Psoas muscle (tissue), 7 donors: ENCODE measurements at regions not wholly inside any gene's neighbourhood (a gene's known extent, or its start where the extent isn't known, plus 50 kb on each side); places are given as distances from the start of the nearest gene placed in this dataset.

Experiments
- ATAC-seq, 4 donors: fragments of 200-7000 bp; cut with Tn5 transposase; one replicate each; pipeline ENCODE4 v1.9.1; 2020; ENCODE audit warnings: moderate library complexity in 3 of 4, mild to moderate bottlenecking in 2 of 4
- DNase-seq, 2 donors: peaks; one replicate each; pipeline ENCODE4 v3.0.0-alpha.2; 2020
- H3K27ac ChIP-seq: fragments of 200-600 bp; one replicate; pipeline ENCODE4 v1.8.0; 2022
- H3K27me3 ChIP-seq, 3 donors: fragments of 200-600 bp in 1 of 3; one replicate each; pipeline versions ENCODE4 v1.6.1 to v1.8.0; 2013 to 2022; ENCODE audit warnings: low read length in 2 of 3, mild to moderate bottlenecking in 2 of 3, moderate library complexity in 1 of 3; ENCODE audit not compliant: insufficient read depth in 3 of 3
- H3K36me3 ChIP-seq, 2 donors: fragments of 200-600 bp in 1 of 2; one replicate each; pipeline versions ENCODE4 v1.6.1 to v1.8.0; 2013 to 2022; ENCODE audit warnings: low read depth in 1 of 2, mild to moderate bottlenecking in 1 of 2, moderate library complexity in 1 of 2; ENCODE audit not compliant: insufficient read depth in 1 of 2
- H3K4me1 ChIP-seq: fragments of 200-600 bp; one replicate; pipeline ENCODE4 v1.8.0; 2022
- H3K4me3 ChIP-seq: fragments of 200-600 bp; one replicate; pipeline ENCODE4 v1.8.0; 2022; ENCODE audit warnings: mild to moderate bottlenecking
- H3K9me3 ChIP-seq: fragments of 200-600 bp; one replicate; pipeline ENCODE4 v1.8.0; 2022
- CTCF ChIP-seq: fragments of 200-600 bp; IDR thresholded peaks from one replicate; pipeline ENCODE4 v1.8.0; 2022; ENCODE audit warnings: antibody characterized with exemption
- WGBS, 3 donors: extraction: QIAGEN DNeasy Blood & Tissue Kit; methylation state at CpG; one replicate each; pipeline versions ENCODE4 v1.1.6 to v1.1.7; 2013; 5-methylcytosine and 5-hydroxymethylcytosine counted together
- intact Hi-C, 2 donors: fragments of 100-400 bp; cut with DNase I; formaldehyde crosslinking; loops; one replicate each; pipeline versions ENCODE4 v1.11.0 to v1.14.2; 2022
- donor health status: healthy with polysubstance abuse.
- donor health status: DM: no; HTN: no; CAD: no; lungs with moderate emphysema.
- donor health status: Bipolar disorder and iron deficiency.
- donor health status: healthy.
- donor health status: DM: yes; HTN: yes; CAD: no.
- donor health status: DM: no; HTN: no; CAD: no.
- donor health status: DM: yes; HTN: yes; CAD: no.

DNA sequence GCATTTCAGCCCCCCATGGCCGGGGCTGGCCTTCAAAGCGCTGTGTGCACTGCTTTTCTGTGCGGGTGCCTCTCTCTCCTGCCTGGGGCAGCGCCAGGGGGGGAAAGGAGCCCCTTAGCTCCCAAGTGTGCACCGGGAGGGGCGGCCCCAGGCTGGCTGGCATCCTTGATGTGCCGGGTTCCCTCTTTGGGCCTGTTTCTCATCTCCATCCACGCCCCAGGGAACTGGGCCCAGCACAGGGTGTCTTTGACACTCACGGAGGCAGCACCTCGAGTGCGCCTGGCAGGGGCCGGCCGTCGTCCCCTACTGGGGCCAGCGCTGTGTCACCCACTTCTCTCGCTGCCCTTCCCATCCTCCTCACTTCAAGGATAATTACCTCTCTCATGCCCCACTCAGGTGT is 324.3 kb downstream of the TEX29 start:
- Histone ChIP-seq H3K27me3 (no peaks in the 10 kb centered on the region), H3K4me3 (no peak overlapping the region), H3K27ac (no peak overlapping the region), H3K36me3 (no peaks in the 10 kb centered on the region), H3K9me3 (no peaks in the 10 kb centered on the region), H3K4me1 (no peaks in the 10 kb centered on the region)
- no peak for DNase-seq
- WGBS, 3 donors = 80 to 83% (median 80%) methylated on average over 12 to 16 of the region's 16 CpGs
- ATAC-seq = no peak
- TF ChIP-seq CTCF = no peak
- intact Hi-C loops = no loop called here

- TF ChIP-seq CTCF = no peak
- WGBS, 3 donors = 80 to 90% (median 84%) methylated on average over 12 of the region's 12 CpGs
- Histone ChIP-seq H3K27me3 (no peaks in the 10 kb centered on the region), H3K27ac (no peak overlapping the region), H3K4me1 (no peaks in the 10 kb centered on the region), H3K36me3 (no peaks in the 10 kb centered on the region), H3K4me3 (no peak overlapping the region), H3K9me3 (no peaks in the 10 kb centered on the region)
- intact Hi-C loops = no loop called here
- DNase-seq (no peak), ATAC-seq (no peak)
Measured at GRCh38 chr13:111645198-111645597, 324.8 kb downstream of the TEX29 start.

- no peak for DNase-seq
- Histone ChIP-seq H3K4me3 (no peak overlapping the region), H3K36me3 (no peaks in the 10 kb centered on the region), H3K4me1 (no peaks in the 10 kb centered on the region), H3K9me3 (no peaks in the 10 kb centered on the region), H3K27ac (no peak overlapping the region), H3K27me3 (no peaks in the 10 kb centered on the region)
- 82 to 90% (median 83%) methylated on average over 27 of the region's 27 CpGs for WGBS, 3 donors
- ATAC-seq = no peak
- no peak for TF ChIP-seq CTCF
- intact Hi-C loops = no loop called here
Measured at GRCh38 chr13:111645598-111646455, 325.4 kb downstream of the TEX29 start.

DNA sequence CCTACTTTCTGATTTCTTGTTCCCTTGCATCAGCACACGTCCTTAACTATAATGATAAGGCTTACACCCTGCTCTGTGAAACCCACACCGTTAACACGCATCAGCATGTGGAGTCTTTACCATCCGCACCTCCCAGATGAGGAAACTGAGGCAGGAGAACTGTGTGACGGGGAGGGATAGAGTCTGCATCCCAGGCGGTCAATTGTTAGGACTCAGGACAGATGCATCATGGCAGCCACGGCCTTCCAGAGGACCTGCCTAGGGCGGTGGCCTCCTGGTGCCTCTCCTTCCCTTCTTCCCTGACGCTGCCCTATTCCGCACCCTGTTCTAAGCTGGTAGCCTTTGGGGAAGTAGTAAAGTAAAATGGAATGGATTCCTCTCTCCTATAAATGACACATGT is 326.0 kb downstream of the TEX29 start:
- TF ChIP-seq CTCF = no peak
- no peak overlapping the region for H3K4me3 ChIP-seq
- H3K36me3 ChIP-seq = no peaks in the 10 kb centered on the region
- H3K4me1 ChIP-seq = no peaks in the 10 kb centered on the region
- H3K27ac ChIP-seq = no peak overlapping the region
- H3K27me3 ChIP-seq = no peaks in the 10 kb centered on the region
- intact Hi-C loops = no loop called here
- H3K9me3 ChIP-seq = no peaks in the 10 kb centered on the region
- DNase-seq (no peak), ATAC-seq (no peak)
- WGBS, 3 donors = 90 to 97% (median 92%) methylated on average over 10 of the region's 10 CpGs

GRCh38 chr13:111648885-111649284 is 328.4 kb downstream of the TEX29 start:
- intact Hi-C loops = no loop called here
- TF ChIP-seq CTCF = no peak
- Histone ChIP-seq H3K9me3 (no peaks in the 10 kb centered on the region), H3K36me3 (no peaks in the 10 kb centered on the region), H3K27ac (no peak overlapping the region), H3K4me3 (no peak overlapping the region), H3K27me3 (peaks cover 0 to 9% (median 0%) of the 10 kb centered on the region in 3 donors), H3K4me1 (no peaks in the 10 kb centered on the region)
- DNase-seq = no peak
- no peak for ATAC-seq
- 84 to 92% (median 90%) methylated on average over 4 of the region's 4 CpGs for WGBS, 3 donors
